GM23338 (cell line): ENCODE measurements at regions not wholly inside any gene's neighbourhood (a gene's known extent, or its start where the extent isn't known, plus 50 kb on each side); places are given as distances from the start of the nearest gene placed in this dataset.

Source experiments
- CREB1 ChIP-seq: fragments of 250-450 bp; sonication (Bioruptor Pico); IDR thresholded peaks from 2 replicates; pipeline ENCODE4 v1.5.0; 2020; ENCODE audit warnings: low read depth, mild to moderate bottlenecking, moderate library complexity
- POLR2AphosphoS5 ChIP-seq: IDR thresholded peaks from 2 replicates; pipeline ENCODE4 v1.6.1; 2016; ENCODE audit warnings: antibody characterized with exemption, low read depth
- ZNF331 ChIP-seq: fragments of 250-450 bp; sonication (Bioruptor Pico); IDR thresholded peaks from 2 replicates; pipeline ENCODE4 v1.5.0; 2020; ENCODE audit warnings: low read depth, mild to moderate bottlenecking, moderate library complexity
- TF ChIP-seq, protein P1 (sequence below), 2 experiments: fragments of 200-600 bp in 1 of 2; sonication (generic) in 1 of 2; conservative IDR thresholded peaks; 2 replicates each; pipeline versions ENCODE4 v1.5.1 to v1.6.1; 2016 to 2017; ENCODE audit warnings: antibody characterized with exemption in 2 of 2, low read depth in 2 of 2, mild to moderate bottlenecking in 2 of 2, moderate library complexity in 1 of 2
- TF ChIP-seq, protein P2 (sequence below): IDR thresholded peaks from one replicate; pipeline ENCODE4 v1.6.1; 2018; ENCODE audit warnings: antibody characterized with exemption; ENCODE audit not compliant: unreplicated experiment

DNA sequence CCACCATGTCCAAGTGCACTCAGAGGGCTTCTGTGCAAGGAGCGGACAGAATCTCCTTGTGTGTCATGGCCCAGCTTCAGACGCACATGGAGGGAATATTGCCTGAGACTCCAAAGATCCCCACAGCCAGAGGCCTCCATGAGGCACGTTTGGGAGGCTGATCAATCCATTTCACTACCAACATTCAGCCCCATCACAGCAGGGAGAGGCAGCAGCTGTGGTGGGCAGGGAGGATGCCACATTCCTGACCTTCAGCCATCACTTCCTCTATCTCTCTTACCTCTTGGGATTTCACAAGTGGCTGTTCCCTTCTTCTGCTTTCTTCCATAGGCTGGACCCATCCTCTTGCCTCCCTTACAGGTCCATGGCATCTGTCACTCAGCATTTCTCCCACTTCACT lies 82.4 kb upstream of the MBNL2 start:
- TF ChIP-seq, protein P1, sequence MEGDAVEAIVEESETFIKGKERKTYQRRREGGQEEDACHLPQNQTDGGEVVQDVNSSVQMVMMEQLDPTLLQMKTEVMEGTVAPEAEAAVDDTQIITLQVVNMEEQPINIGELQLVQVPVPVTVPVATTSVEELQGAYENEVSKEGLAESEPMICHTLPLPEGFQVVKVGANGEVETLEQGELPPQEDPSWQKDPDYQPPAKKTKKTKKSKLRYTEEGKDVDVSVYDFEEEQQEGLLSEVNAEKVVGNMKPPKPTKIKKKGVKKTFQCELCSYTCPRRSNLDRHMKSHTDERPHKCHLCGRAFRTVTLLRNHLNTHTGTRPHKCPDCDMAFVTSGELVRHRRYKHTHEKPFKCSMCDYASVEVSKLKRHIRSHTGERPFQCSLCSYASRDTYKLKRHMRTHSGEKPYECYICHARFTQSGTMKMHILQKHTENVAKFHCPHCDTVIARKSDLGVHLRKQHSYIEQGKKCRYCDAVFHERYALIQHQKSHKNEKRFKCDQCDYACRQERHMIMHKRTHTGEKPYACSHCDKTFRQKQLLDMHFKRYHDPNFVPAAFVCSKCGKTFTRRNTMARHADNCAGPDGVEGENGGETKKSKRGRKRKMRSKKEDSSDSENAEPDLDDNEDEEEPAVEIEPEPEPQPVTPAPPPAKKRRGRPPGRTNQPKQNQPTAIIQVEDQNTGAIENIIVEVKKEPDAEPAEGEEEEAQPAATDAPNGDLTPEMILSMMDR (conservative IDR thresholded peaks at IDR 0.05; ENCODE audit: low read depth in 2 of 2): no peak
- TF ChIP-seq POLR2AphosphoS5 (no peak), ZNF331 (CRISPR knock-in tag) (no peak), CREB1 (CRISPR knock-in tag) (no peak)
- TF ChIP-seq, protein P2, sequence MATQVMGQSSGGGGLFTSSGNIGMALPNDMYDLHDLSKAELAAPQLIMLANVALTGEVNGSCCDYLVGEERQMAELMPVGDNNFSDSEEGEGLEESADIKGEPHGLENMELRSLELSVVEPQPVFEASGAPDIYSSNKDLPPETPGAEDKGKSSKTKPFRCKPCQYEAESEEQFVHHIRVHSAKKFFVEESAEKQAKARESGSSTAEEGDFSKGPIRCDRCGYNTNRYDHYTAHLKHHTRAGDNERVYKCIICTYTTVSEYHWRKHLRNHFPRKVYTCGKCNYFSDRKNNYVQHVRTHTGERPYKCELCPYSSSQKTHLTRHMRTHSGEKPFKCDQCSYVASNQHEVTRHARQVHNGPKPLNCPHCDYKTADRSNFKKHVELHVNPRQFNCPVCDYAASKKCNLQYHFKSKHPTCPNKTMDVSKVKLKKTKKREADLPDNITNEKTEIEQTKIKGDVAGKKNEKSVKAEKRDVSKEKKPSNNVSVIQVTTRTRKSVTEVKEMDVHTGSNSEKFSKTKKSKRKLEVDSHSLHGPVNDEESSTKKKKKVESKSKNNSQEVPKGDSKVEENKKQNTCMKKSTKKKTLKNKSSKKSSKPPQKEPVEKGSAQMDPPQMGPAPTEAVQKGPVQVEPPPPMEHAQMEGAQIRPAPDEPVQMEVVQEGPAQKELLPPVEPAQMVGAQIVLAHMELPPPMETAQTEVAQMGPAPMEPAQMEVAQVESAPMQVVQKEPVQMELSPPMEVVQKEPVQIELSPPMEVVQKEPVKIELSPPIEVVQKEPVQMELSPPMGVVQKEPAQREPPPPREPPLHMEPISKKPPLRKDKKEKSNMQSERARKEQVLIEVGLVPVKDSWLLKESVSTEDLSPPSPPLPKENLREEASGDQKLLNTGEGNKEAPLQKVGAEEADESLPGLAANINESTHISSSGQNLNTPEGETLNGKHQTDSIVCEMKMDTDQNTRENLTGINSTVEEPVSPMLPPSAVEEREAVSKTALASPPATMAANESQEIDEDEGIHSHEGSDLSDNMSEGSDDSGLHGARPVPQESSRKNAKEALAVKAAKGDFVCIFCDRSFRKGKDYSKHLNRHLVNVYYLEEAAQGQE: no peak
